WTC11 (cell line): ENCODE measurements at regions not wholly inside any gene's neighbourhood (a gene's known extent, or its start where the extent isn't known, plus 50 kb on each side); places are given as distances from the start of the nearest gene placed in this dataset.

Experiments
- MYBL2 ChIP-seq: sonication (generic); formaldehyde crosslinking; IDR thresholded peaks from 2 replicates; pipeline ENCODE4 v1.8.1; 2023; ENCODE audit warnings: mild to moderate bottlenecking, moderate library complexity, missing genetic modification reagents
- NR1H2 ChIP-seq: sonication (generic); formaldehyde crosslinking; IDR thresholded peaks from 2 replicates; pipeline ENCODE4 v1.9.0; 2021; ENCODE audit warnings: mild to moderate bottlenecking, moderate library complexity, missing genetic modification reagents
- TCF7 ChIP-seq: sonication (generic); formaldehyde crosslinking; IDR thresholded peaks from 2 replicates; pipeline ENCODE4 v1.8.0; 2022; ENCODE audit warnings: mild to moderate bottlenecking, low read depth, missing genetic modification reagents, moderate library complexity
- ZBTB21 ChIP-seq: sonication (generic); formaldehyde crosslinking; IDR thresholded peaks from 2 replicates; pipeline ENCODE4 v1.8.1; 2023; ENCODE audit warnings: mild to moderate bottlenecking, missing genetic modification reagents, borderline replicate concordance
- TF ChIP-seq, protein P1 (sequence below): fragments of 200-600 bp; IDR thresholded peaks from 2 replicates; pipeline ENCODE4 v1.8.0; 2022; ENCODE audit warnings: antibody characterized with exemption

DNA sequence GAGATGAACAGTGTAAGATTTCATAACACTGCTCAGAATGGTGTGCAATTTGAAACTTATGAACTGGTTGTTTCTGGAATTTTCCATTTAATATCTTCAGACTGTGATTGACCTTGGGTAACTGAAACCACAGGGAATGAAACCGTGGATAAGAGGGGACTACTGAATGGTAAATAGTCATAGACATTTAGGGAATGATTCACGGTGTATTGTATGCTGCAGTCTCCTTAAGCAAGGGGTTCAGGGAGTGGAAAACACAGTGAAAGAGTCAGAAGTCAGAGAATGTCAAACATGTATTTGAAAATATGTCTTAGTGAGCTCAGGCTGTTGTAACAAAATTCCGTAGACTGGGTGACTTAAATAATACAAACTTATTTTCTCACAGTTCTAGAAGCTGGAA is 398.2 kb upstream of the DIPK2B start:
- no peak for TF ChIP-seq TCF7 (CRISPR knock-in tag)
- TF ChIP-seq, protein P1, sequence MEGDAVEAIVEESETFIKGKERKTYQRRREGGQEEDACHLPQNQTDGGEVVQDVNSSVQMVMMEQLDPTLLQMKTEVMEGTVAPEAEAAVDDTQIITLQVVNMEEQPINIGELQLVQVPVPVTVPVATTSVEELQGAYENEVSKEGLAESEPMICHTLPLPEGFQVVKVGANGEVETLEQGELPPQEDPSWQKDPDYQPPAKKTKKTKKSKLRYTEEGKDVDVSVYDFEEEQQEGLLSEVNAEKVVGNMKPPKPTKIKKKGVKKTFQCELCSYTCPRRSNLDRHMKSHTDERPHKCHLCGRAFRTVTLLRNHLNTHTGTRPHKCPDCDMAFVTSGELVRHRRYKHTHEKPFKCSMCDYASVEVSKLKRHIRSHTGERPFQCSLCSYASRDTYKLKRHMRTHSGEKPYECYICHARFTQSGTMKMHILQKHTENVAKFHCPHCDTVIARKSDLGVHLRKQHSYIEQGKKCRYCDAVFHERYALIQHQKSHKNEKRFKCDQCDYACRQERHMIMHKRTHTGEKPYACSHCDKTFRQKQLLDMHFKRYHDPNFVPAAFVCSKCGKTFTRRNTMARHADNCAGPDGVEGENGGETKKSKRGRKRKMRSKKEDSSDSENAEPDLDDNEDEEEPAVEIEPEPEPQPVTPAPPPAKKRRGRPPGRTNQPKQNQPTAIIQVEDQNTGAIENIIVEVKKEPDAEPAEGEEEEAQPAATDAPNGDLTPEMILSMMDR: no peak
- no peak for TF ChIP-seq NR1H2 (CRISPR knock-in tag)
- no peak for TF ChIP-seq ZBTB21
- TF ChIP-seq MYBL2 (CRISPR knock-in tag): no peak
